ENCODE measurements at regions not wholly inside any gene's neighbourhood (a gene's known extent, or its start where the extent isn't known, plus 50 kb on each side); places are given as distances from the start of the nearest gene placed in this dataset.

GRCh38 chr7:22895140-22895827 lies 72.6 kb upstream of the TOMM7 start:
- Histone ChIP-seq H3K36me3 (no peaks in the 10 kb centered on the region), H3K9me3 (no peaks in the 10 kb centered on the region), H3K27ac (no peak overlapping the region), H3K4me1 (replicated peaks) (no peaks in the 10 kb centered on the region), H3K4me3 (no peak overlapping the region), H3K27me3 (replicated peaks; ENCODE audit: insufficient read depth) (peaks cover 2% of the 10 kb centered on the region)
- intact Hi-C loops (cut with DNase I): no loop called here
- 67% methylated on average over 3 of the region's 3 CpGs for WGBS
- DNase-seq (ENCODE audit: low spot score): no peak
- TF ChIP-seq POLR2AphosphoS5 (IDR thresholded peaks at IDR 0.05) (no peak), CTCF (IDR thresholded peaks at IDR 0.05) (no peak), POLR2A (IDR thresholded peaks at IDR 0.05) (no peak)

- intact Hi-C loops (cut with DNase I): no loop called here
- TF ChIP-seq POLR2A (IDR thresholded peaks at IDR 0.05): no peak
- TF ChIP-seq POLR2AphosphoS5 (IDR thresholded peaks at IDR 0.05): no peak
- no peak for TF ChIP-seq CTCF (IDR thresholded peaks at IDR 0.05)
- no peak overlapping the region for H3K4me3 ChIP-seq
- 75% methylated on average over 10 of the region's 10 CpGs for WGBS
- no peaks in the 10 kb centered on the region for H3K36me3 ChIP-seq
- H3K9me3 ChIP-seq: no peaks in the 10 kb centered on the region
- no peaks in the 10 kb centered on the region for H3K4me1 ChIP-seq (replicated peaks)
- DNase-seq (ENCODE audit: low spot score): no peak
- H3K27me3 ChIP-seq (replicated peaks; ENCODE audit: insufficient read depth): peaks cover 2% of the 10 kb centered on the region
- H3K27ac ChIP-seq: no peak overlapping the region
Observed at GRCh38 chr7:22894546-22894945, 71.9 kb upstream of the TOMM7 start.

- no peak for DNase-seq (ENCODE audit: low spot score)
- intact Hi-C loops (cut with DNase I): no loop called here
- Histone ChIP-seq H3K27ac (no peak overlapping the region), H3K4me1 (replicated peaks) (no peaks in the 10 kb centered on the region), H3K36me3 (no peaks in the 10 kb centered on the region), H3K4me3 (no peak overlapping the region), H3K9me3 (no peaks in the 10 kb centered on the region), H3K27me3 (replicated peaks; ENCODE audit: insufficient read depth) (no peaks in the 10 kb centered on the region)
- 65% methylated on average over 4 of the region's 4 CpGs for WGBS
- TF ChIP-seq POLR2AphosphoS5 (IDR thresholded peaks at IDR 0.05): no peak
- no peak for TF ChIP-seq POLR2A (IDR thresholded peaks at IDR 0.05)
- TF ChIP-seq CTCF (IDR thresholded peaks at IDR 0.05): no peak
Observed at GRCh38 chr7:22890773-22891172, 68.1 kb upstream of the TOMM7 start.

GRCh38 chr7:22885797-22886261 lies 63.2 kb upstream of the TOMM7 start:
- 30% methylated on average over 1 of the region's 1 CpG for WGBS
- Histone ChIP-seq H3K9me3 (no peaks in the 10 kb centered on the region), H3K27me3 (replicated peaks; ENCODE audit: insufficient read depth) (no peaks in the 10 kb centered on the region), H3K4me1 (replicated peaks) (no peaks in the 10 kb centered on the region), H3K27ac (no peak overlapping the region), H3K36me3 (no peaks in the 10 kb centered on the region), H3K4me3 (no peak overlapping the region)
- DNase-seq (ENCODE audit: low spot score): no peak
- TF ChIP-seq CTCF (IDR thresholded peaks at IDR 0.05) (no peak), POLR2A (IDR thresholded peaks at IDR 0.05) (no peak), POLR2AphosphoS5 (IDR thresholded peaks at IDR 0.05) (no peak)
- intact Hi-C loops (cut with DNase I): no loop called here
